GM19395 (cell line): ENCODE measurements at regions not wholly inside any gene's neighbourhood (a gene's known extent, or its start where the extent isn't known, plus 50 kb on each side); places are given as distances from the start of the nearest gene placed in this dataset.

Experiments used
- ATAC-seq: cut with Tn5 transposase; IDR thresholded peaks from one replicate; pipeline ENCODE4 v1.9.1; 2021; ENCODE audit warnings: mild to moderate bottlenecking, moderate library complexity; ENCODE audit not compliant: unreplicated experiment

- no peak for ATAC-seq
These were observed 786.7 kb upstream of the GHITM start for GRCh38 chr10:83352588-83352987.

DNA sequence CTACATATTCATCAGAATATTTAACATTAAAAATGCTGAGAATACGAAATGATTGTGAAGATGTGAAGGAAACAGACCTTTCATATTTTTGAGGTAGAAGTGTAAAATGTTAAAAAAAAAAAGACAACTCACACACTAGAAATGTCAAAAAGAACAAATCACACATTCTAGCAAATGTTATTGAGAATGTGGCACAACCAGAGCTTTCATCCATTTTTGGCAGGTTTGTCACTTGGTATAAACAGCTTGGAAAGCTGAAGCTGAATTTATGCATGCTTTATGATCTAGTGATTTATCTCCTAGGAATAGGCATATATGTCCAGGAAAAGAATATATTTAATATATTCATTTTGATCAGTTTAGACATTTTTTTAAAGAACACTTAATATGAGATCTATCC lies 784.9 kb upstream of the GHITM start:
- ATAC-seq, result no peak

DNA sequence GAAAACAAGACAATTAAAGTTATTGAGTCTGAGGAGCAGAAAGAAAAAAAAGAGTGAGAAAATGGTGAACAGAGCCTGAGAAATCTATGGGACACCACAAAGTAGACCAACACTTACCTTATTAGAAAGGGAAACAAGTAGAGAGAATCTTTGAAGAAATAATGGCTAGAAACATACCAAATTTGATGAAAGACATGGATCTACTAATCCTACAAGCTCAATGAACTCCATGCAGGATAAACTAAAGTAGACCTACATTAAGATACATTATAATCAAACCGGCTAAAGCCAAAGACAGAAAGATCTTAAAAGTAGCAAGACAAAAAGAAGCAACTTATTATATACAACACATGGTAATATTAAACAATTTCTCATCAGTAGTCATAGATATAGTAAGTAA lies 782.3 kb upstream of the GHITM start:
- no peak for ATAC-seq

- no peak for ATAC-seq
These were observed 781.7 kb upstream of the GHITM start for GRCh38 chr10:83357627-83358026.

DNA sequence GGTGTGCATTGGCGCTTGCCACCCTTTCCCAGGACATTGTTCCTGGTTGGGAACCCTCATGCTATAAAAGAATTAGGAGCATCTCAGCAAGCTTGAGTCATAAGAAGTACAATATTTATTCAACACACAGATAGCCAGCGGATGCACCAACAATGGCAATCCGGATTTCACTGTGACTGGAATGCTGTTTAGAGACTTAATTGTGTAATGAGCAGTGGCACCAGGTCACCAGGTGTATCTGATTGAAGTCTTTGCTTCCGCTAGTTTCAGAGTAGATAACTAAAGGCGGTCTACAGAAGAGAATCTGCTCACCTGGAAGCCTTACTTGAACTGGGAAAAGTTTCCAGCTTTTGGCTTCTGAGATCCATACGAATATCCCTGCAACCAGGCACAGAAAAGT lies 772.3 kb upstream of the GHITM start:
- no peak for ATAC-seq

DNA sequence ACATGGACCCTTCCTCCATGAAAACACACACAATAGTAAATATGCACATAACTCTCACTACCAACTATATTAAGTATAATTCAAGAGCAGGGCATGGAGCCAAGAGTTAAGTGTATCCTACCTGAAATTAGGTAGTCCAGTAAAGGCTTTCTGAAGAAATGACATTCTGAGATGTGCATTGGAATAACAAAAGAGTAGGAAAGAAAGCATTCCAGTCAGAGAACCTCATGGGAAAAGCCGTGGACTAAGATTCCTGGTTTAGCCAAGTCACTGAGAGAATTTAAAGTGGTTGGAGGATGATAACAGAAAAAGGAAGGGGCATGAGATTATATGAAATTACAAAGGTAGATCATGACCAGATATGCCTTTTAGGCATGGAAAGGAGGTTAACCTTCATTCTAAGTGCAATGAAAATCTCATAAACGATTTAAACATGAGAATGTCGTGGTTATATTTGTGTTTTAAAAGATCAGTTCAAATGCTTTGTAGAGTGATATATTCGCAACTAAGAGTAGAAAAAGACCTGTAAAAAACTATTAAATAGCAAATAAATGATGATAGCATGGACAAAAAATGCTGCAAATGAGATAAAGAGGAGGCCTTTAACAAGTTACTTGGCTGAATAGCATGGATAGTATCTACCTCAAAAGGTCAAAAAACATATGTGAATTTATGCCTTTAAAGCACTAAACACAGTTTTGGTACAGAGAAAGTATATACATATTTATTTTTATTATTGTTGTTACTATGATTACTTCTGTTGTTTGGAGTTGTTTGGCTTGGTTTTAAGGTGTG lies 767.4 kb upstream of the GHITM start:
- no peak for ATAC-seq

DNA sequence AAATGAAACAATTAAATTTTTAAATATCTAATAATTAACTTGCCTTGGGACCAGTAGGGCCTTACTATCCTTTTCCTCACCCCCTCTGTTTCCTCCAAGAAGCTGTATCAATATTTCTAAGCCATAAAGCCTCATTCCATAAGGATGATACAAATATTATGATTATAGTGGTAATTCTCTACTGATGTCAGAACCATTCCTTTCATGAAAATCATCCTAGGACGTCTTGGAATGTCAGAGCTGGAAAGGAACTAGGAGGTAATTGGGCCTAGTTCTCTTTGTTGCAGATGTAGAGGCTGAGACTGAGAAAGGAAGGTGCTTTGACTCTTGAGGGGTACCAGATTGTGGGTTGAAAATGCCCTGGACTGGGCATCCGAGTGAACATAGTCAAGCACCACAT lies 766.7 kb upstream of the GHITM start:
- no peak for ATAC-seq

- no peak for ATAC-seq
These were observed 765.6 kb upstream of the GHITM start for GRCh38 chr10:83373671-83374070.

GRCh38 chr10:83374741-83375140 lies 764.6 kb upstream of the GHITM start:
- no peak for ATAC-seq

- ATAC-seq, result no peak
These were observed 764.0 kb upstream of the GHITM start for GRCh38 chr10:83375274-83375673.

DNA sequence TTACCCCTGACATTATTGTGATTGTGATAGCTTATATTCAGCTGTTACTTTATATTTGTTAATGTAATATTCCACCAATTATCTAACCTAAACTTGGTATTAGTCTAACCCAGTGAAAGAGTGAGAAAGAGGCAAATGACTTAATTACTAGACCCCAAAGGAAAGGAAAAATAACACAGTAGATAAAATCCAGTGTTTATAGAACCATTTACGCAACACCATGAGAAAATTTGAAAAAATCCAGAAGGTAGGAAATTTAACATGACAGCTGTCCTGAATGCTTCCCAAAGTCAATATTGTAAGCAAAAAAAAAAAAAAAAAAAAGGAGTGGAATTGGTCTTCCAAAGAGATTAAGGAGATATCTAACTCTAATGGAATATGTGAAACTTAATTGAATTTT lies 741.5 kb upstream of the GHITM start:
- ATAC-seq, result no peak

GRCh38 chr10:83410570-83410969 lies 728.7 kb upstream of the GHITM start:
- ATAC-seq, result no peak

DNA sequence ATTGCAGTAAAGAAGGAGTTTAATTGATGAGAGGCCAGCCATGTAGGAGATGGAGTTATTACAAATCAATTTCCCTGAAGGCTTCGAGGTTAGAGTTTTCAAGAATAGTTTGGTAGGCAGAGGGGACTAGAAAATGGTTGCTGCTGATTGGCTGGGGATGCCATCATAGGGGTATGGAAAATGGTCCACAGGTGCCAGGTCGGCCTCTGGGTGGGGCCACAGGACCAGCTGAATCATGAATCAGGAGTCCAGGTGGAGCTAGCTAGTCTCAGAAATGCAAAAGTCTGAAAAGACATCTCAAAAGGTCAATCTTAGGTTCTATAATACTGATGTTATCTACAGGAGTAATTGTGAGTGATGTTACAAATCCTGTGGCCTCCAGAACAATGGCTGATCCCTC lies 714.0 kb upstream of the GHITM start:
- no peak for ATAC-seq

DNA sequence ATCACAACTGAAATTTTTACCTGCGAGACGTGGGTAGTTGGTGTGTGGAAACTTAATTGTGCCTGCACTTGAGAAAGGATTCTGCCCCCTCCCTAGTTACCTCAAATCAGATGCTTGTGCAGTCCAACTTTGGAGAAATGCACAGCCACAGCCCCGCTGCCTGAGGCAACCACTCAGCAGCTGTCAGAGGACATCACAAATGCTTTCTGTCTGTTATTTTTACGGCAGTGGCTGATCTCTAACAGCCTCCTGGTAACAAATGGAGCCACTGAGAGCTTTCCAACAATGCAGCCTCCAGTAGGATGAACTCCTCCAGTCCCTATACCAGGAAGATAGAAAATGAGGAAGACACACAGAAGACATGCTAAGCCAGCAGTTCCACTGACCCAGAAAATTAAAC lies 712.2 kb upstream of the GHITM start:
- no peak for ATAC-seq

DNA sequence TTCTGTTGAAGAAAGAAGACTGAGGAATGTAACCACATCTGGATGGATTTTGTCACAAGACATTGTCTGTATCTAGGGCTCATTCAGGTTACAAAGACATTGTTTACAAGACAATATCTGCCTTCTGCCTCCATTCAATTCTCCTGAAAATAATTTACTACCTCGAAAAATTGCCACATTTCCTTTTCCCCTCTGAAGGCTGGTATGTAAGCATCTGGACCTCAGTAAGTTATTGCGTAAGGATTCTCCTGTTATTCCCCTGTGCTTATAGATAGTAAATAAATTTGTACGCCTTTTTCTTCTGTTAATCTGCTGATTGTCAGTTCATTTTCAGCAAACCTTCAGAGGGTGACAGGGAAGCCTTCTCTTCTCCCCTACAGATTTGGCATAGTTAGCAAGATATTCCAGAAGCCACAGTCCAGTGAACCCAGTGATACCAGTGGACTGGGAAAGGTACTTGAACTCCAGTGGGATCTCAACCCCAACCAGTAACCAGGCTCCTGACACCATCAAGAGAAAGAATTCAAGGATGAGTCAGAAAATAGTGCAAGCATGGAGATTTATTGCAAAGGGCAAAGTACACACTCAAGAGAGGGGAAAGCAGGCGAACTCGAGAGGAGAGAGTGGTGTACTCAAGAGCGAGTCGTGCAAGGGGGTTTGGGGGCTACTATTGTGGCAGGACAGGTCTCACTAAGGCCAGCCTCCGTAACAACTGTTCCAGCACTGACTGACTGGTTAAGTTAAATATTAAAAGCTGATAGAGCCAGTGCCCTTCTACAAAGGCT lies 706.9 kb upstream of the GHITM start:
- no peak for ATAC-seq

DNA sequence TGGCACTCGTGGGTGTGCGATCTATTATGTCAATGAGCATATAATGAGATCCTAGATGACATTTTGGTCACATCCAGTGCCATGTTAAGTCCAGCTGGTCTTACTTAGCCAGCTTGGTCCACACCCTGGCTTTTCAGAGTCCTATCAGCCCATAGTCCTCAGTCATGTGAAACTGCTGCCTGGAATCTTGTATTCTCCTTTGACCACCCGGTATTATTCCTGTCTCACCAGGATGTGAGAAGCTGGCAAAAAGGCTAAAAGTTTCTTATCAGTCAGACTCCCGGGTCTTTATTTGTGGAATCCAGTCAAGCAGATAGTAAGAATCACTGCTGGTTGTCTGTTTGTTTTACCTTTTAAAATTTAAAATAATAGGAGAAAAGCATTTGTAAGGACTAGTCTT lies 705.6 kb upstream of the GHITM start:
- ATAC-seq, result no peak

GRCh38 chr10:83448013-83448412 lies 691.3 kb upstream of the GHITM start:
- ATAC-seq, result no peak

DNA sequence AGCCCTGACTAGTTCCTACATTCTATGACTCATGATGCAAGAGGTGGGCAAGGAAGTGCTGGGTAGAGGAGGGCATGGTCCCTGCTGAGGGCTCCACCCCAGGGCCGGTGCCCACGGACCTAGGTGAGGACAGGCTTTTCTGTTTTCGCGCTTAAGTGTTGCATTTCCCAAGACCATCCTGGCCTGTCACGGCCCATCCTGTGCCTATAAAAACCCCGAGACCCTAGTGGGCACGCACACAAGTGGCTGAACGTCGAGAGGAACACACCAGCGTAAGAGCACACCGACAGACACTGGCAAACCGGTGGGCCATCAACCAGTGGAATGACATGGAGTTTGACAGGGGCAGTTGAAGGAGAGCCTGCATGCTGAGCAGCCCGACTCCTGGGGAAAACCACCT lies 680.7 kb upstream of the GHITM start:
- no peak for ATAC-seq

GRCh38 chr10:83459124-83459523 lies 680.2 kb upstream of the GHITM start:
- ATAC-seq, result no peak

DNA sequence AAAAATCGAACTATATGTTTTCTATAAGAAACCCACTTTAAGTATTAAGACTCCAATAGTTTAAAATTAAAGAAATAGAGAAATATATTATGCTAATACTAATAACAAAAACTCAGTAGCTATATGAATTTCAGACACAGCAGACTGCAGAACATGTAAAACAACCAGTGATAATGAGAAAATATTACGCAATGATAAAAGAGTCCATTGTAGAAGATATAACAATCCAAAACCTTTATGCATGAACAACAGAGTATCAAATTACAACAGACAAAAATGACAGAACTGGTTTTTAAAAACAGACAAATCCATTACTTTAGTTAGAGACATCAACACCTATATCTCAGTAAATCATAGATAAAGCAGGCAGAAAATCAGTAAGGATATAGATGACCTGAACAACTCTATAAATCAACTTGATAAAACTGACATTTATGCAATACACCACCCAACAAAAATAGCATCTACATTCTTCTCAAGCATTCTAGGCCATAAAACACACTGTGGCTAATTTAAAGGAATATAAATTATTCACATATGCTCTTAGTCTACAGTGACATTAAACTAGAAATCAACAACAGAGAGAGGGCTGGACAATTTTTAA lies 669.5 kb upstream of the GHITM start:
- ATAC-seq, result no peak

- no peak for ATAC-seq
These were observed 663.1 kb upstream of the GHITM start for GRCh38 chr10:83476211-83476610.

GRCh38 chr10:83489161-83489560 lies 650.1 kb upstream of the GHITM start:
- no peak for ATAC-seq
